ENCODE measurements at regions not wholly inside any gene's neighbourhood (a gene's known extent, or its start where the extent isn't known, plus 50 kb on each side); places are given as distances from the start of the nearest gene placed in this dataset.
"Not testable (repeated sequence)": the region's sequence is repeated elsewhere in the genome, so short reads cannot be mapped to it uniquely, and the experiment has no call there.

GRCh38 chr9:115689331-115689730 lies 464.3 kb upstream of the PAPPA start:
- Histone ChIP-seq H3K4me3 (ENCODE audit: low read depth, low read length) (no peak overlapping the region), H3K9ac (ENCODE audit: low read length) (no peak overlapping the region), H3K27me3 (ENCODE audit: control insufficient read depth, insufficient read depth, low read length) (no peaks in the 10 kb centered on the region), H3K9me3 (ENCODE audit: control insufficient read depth, insufficient read depth, low read depth, low read length) (no peaks in the 10 kb centered on the region), H3K4me1 (ENCODE audit: control insufficient read depth, insufficient read depth, low read length) (no peaks in the 10 kb centered on the region), H3K36me3 (ENCODE audit: control insufficient read depth, insufficient read depth, low read length) (no peaks in the 10 kb centered on the region), H3K27ac (ENCODE audit: low read depth, low read length) (no peak overlapping the region)

GRCh38 chr9:115690786-115691496 lies 462.6 kb upstream of the PAPPA start:
- no peaks in the 10 kb centered on the region for H3K27me3 ChIP-seq (ENCODE audit: control insufficient read depth, insufficient read depth, low read length)
- H3K9me3 ChIP-seq (ENCODE audit: control insufficient read depth, insufficient read depth, low read depth, low read length), result no peaks in the 10 kb centered on the region
- H3K4me3 ChIP-seq (ENCODE audit: low read depth, low read length), result no peak overlapping the region
- H3K4me1 ChIP-seq (ENCODE audit: control insufficient read depth, insufficient read depth, low read length), result no peaks in the 10 kb centered on the region
- H3K9ac ChIP-seq (ENCODE audit: low read length), result no peak overlapping the region
- H3K27ac ChIP-seq (ENCODE audit: low read depth, low read length), result no peak overlapping the region
- H3K36me3 ChIP-seq (ENCODE audit: control insufficient read depth, insufficient read depth, low read length), result no peaks in the 10 kb centered on the region

GRCh38 chr9:115691693-115692092 lies 461.9 kb upstream of the PAPPA start:
- Histone ChIP-seq H3K9me3 (ENCODE audit: control insufficient read depth, insufficient read depth, low read depth, low read length) (no peaks in the 10 kb centered on the region), H3K36me3 (ENCODE audit: control insufficient read depth, insufficient read depth, low read length) (no peaks in the 10 kb centered on the region), H3K9ac (ENCODE audit: low read length) (no peak overlapping the region)

GRCh38 chr9:115692868-115693267 lies 460.7 kb upstream of the PAPPA start:
- not testable (repeated sequence) for H3K4me1 ChIP-seq (ENCODE audit: control insufficient read depth, insufficient read depth, low read length); H3K27me3 ChIP-seq (ENCODE audit: control insufficient read depth, insufficient read depth, low read length); H3K36me3 ChIP-seq (ENCODE audit: control insufficient read depth, insufficient read depth, low read length); H3K9me3 ChIP-seq (ENCODE audit: control insufficient read depth, insufficient read depth, low read depth, low read length); H3K27ac ChIP-seq (ENCODE audit: low read depth, low read length); H3K4me3 ChIP-seq (ENCODE audit: low read depth, low read length); H3K9ac ChIP-seq (ENCODE audit: low read length)

More at GRCh38 chr9:115691693-115692092, 461.9 kb upstream of the PAPPA start:
- Histone ChIP-seq H3K27me3 (ENCODE audit: control insufficient read depth, insufficient read depth, low read length) (no peaks in the 10 kb centered on the region), H3K4me1 (ENCODE audit: control insufficient read depth, insufficient read depth, low read length) (no peaks in the 10 kb centered on the region), H3K27ac (ENCODE audit: low read depth, low read length) (no peak overlapping the region), H3K4me3 (ENCODE audit: low read depth, low read length) (no peak overlapping the region)

- no peak overlapping the region for H3K27ac ChIP-seq (ENCODE audit: low read depth, low read length)
- H3K4me3 ChIP-seq (ENCODE audit: low read depth, low read length), result no peak overlapping the region
- H3K9ac ChIP-seq (ENCODE audit: low read length), result no peak overlapping the region
- H3K27me3 ChIP-seq (ENCODE audit: control insufficient read depth, insufficient read depth, low read length), result no peaks in the 10 kb centered on the region
- H3K9me3 ChIP-seq (ENCODE audit: control insufficient read depth, insufficient read depth, low read depth, low read length), result no peaks in the 10 kb centered on the region
- no peaks in the 10 kb centered on the region for H3K36me3 ChIP-seq (ENCODE audit: control insufficient read depth, insufficient read depth, low read length)
- H3K4me1 ChIP-seq (ENCODE audit: control insufficient read depth, insufficient read depth, low read length), result no peaks in the 10 kb centered on the region
Measured at GRCh38 chr9:115694014-115694413, 459.6 kb upstream of the PAPPA start.

- Histone ChIP-seq H3K27ac (ENCODE audit: low read depth, low read length) (no peak overlapping the region), H3K9ac (ENCODE audit: low read length) (no peak overlapping the region), H3K4me3 (ENCODE audit: low read depth, low read length) (no peak overlapping the region)
Measured at GRCh38 chr9:115694991-115695390, 458.6 kb upstream of the PAPPA start.

GRCh38 chr9:115712981-115713380 lies 440.6 kb upstream of the PAPPA start:
- H3K4me1 ChIP-seq (ENCODE audit: control insufficient read depth, insufficient read depth, low read length), result peaks cover 8% of the 10 kb centered on the region; the same call in 1 of the 2 replicates
- H3K4me3 ChIP-seq (ENCODE audit: low read depth, low read length), result no peak overlapping the region
- H3K9ac ChIP-seq (ENCODE audit: low read length), result no peak overlapping the region
- no peaks in the 10 kb centered on the region for H3K9me3 ChIP-seq (ENCODE audit: control insufficient read depth, insufficient read depth, low read depth, low read length)
- no peaks in the 10 kb centered on the region for H3K36me3 ChIP-seq (ENCODE audit: control insufficient read depth, insufficient read depth, low read length)
- H3K27ac ChIP-seq (ENCODE audit: low read depth, low read length), result no peak overlapping the region
- H3K27me3 ChIP-seq (ENCODE audit: control insufficient read depth, insufficient read depth, low read length), result no peaks in the 10 kb centered on the region

More at GRCh38 chr9:115694991-115695390, 458.6 kb upstream of the PAPPA start:
- no peaks in the 10 kb centered on the region for H3K9me3 ChIP-seq (ENCODE audit: control insufficient read depth, insufficient read depth, low read depth, low read length)
- H3K27me3 ChIP-seq (ENCODE audit: control insufficient read depth, insufficient read depth, low read length), result no peaks in the 10 kb centered on the region
- H3K36me3 ChIP-seq (ENCODE audit: control insufficient read depth, insufficient read depth, low read length), result no peaks in the 10 kb centered on the region
- no peaks in the 10 kb centered on the region for H3K4me1 ChIP-seq (ENCODE audit: control insufficient read depth, insufficient read depth, low read length)

GRCh38 chr9:115715666-115716065 lies 437.9 kb upstream of the PAPPA start:
- no peak overlapping the region for H3K27ac ChIP-seq (ENCODE audit: low read depth, low read length)
- no peaks in the 10 kb centered on the region for H3K36me3 ChIP-seq (ENCODE audit: control insufficient read depth, insufficient read depth, low read length)
- peaks cover 8% of the 10 kb centered on the region; the same call in 1 of the 2 replicates for H3K4me1 ChIP-seq (ENCODE audit: control insufficient read depth, insufficient read depth, low read length)
- H3K9me3 ChIP-seq (ENCODE audit: control insufficient read depth, insufficient read depth, low read depth, low read length), result no peaks in the 10 kb centered on the region
- no peaks in the 10 kb centered on the region for H3K27me3 ChIP-seq (ENCODE audit: control insufficient read depth, insufficient read depth, low read length)
- H3K9ac ChIP-seq (ENCODE audit: low read length), result no peak overlapping the region
- no peak overlapping the region for H3K4me3 ChIP-seq (ENCODE audit: low read depth, low read length)

- Histone ChIP-seq H3K9me3 (ENCODE audit: control insufficient read depth, insufficient read depth, low read depth, low read length) (no peaks in the 10 kb centered on the region), H3K36me3 (ENCODE audit: control insufficient read depth, insufficient read depth, low read length) (no peaks in the 10 kb centered on the region), H3K4me1 (ENCODE audit: control insufficient read depth, insufficient read depth, low read length) (peaks cover 7% of the 10 kb centered on the region; the same call in 1 of the 2 replicates), H3K27me3 (ENCODE audit: control insufficient read depth, insufficient read depth, low read length) (no peaks in the 10 kb centered on the region), H3K4me3 (ENCODE audit: low read depth, low read length) (no peak overlapping the region), H3K9ac (ENCODE audit: low read length) (no peak overlapping the region), H3K27ac (ENCODE audit: low read depth, low read length) (no peak overlapping the region)
Measured at GRCh38 chr9:115717298-115717697, 436.3 kb upstream of the PAPPA start.

- Histone ChIP-seq H3K9me3 (ENCODE audit: control insufficient read depth, insufficient read depth, low read depth, low read length) (no peaks in the 10 kb centered on the region), H3K27me3 (ENCODE audit: control insufficient read depth, insufficient read depth, low read length) (no peaks in the 10 kb centered on the region), H3K9ac (ENCODE audit: low read length) (no peak overlapping the region), H3K36me3 (ENCODE audit: control insufficient read depth, insufficient read depth, low read length) (no peaks in the 10 kb centered on the region), H3K27ac (ENCODE audit: low read depth, low read length) (no peak overlapping the region), H3K4me3 (ENCODE audit: low read depth, low read length) (no peak overlapping the region), H3K4me1 (ENCODE audit: control insufficient read depth, insufficient read depth, low read length) (0 out of 2 replicates have a peak, but pooled peaks cover 3% of the 10 kb centered on the region)
Measured at GRCh38 chr9:115717711-115718173, 435.8 kb upstream of the PAPPA start.

GRCh38 chr9:115730396-115730795 lies 423.2 kb upstream of the PAPPA start:
- Histone ChIP-seq H3K27ac (ENCODE audit: low read depth, low read length) (no peak overlapping the region), H3K9me3 (ENCODE audit: control insufficient read depth, insufficient read depth, low read depth, low read length) (peaks cover 7% of the 10 kb centered on the region), H3K27me3 (ENCODE audit: control insufficient read depth, insufficient read depth, low read length) (no peaks in the 10 kb centered on the region), H3K4me3 (ENCODE audit: low read depth, low read length) (no peak overlapping the region), H3K4me1 (ENCODE audit: control insufficient read depth, insufficient read depth, low read length) (peaks cover 6% of the 10 kb centered on the region; the same call in 1 of the 2 replicates), H3K36me3 (ENCODE audit: control insufficient read depth, insufficient read depth, low read length) (no peaks in the 10 kb centered on the region), H3K9ac (ENCODE audit: low read length) (no peak overlapping the region)

Measured in HUES6 (cell line).